ENCODE measurements at regions not wholly inside any gene's neighbourhood (a gene's known extent, or its start where the extent isn't known, plus 50 kb on each side); places are given as distances from the start of the nearest gene placed in this dataset.

GRCh38 chr6:139580592-139581484, 206.4 kb upstream of the CITED2 start:
- Histone ChIP-seq H3K4me1 (ENCODE audit: control insufficient read depth, insufficient read depth, low read length) (no peaks in the 10 kb centered on the region; the same call in 1 of the 2 replicates), H3K9me3 (ENCODE audit: control insufficient read depth, insufficient read depth, low read depth, low read length) (no peaks in the 10 kb centered on the region), H3K27ac (ENCODE audit: low read depth, low read length) (no peak overlapping the region), H3K27me3 (ENCODE audit: control insufficient read depth, insufficient read depth, low read length) (no peaks in the 10 kb centered on the region), H3K9ac (ENCODE audit: low read length) (no peak overlapping the region), H3K4me3 (ENCODE audit: low read depth, low read length) (no peak overlapping the region), H3K36me3 (ENCODE audit: control insufficient read depth, insufficient read depth, low read length) (no peaks in the 10 kb centered on the region)

GRCh38 chr6:139577763-139578604, 203.5 kb upstream of the CITED2 start:
- H3K36me3 ChIP-seq (ENCODE audit: control insufficient read depth, insufficient read depth, low read length): no peaks in the 10 kb centered on the region

GRCh38 chr6:139577124-139577762, 202.8 kb upstream of the CITED2 start:
- Histone ChIP-seq H3K9me3 (ENCODE audit: control insufficient read depth, insufficient read depth, low read depth, low read length) (no peaks in the 10 kb centered on the region), H3K36me3 (ENCODE audit: control insufficient read depth, insufficient read depth, low read length) (no peaks in the 10 kb centered on the region), H3K27ac (ENCODE audit: low read depth, low read length) (no peak overlapping the region), H3K4me3 (ENCODE audit: low read depth, low read length) (no peak overlapping the region), H3K9ac (ENCODE audit: low read length) (no peak overlapping the region), H3K4me1 (ENCODE audit: control insufficient read depth, insufficient read depth, low read length) (no peaks in the 10 kb centered on the region; the same call in 1 of the 2 replicates), H3K27me3 (ENCODE audit: control insufficient read depth, insufficient read depth, low read length) (no peaks in the 10 kb centered on the region)

More at GRCh38 chr6:139577763-139578604, 203.5 kb upstream of the CITED2 start:
- H3K4me3 ChIP-seq (ENCODE audit: low read depth, low read length): no peak overlapping the region
- H3K27me3 ChIP-seq (ENCODE audit: control insufficient read depth, insufficient read depth, low read length): no peaks in the 10 kb centered on the region
- H3K9ac ChIP-seq (ENCODE audit: low read length): no peak overlapping the region
- H3K27ac ChIP-seq (ENCODE audit: low read depth, low read length): no peak overlapping the region
- H3K4me1 ChIP-seq (ENCODE audit: control insufficient read depth, insufficient read depth, low read length): no peaks in the 10 kb centered on the region; the same call in 1 of the 2 replicates
- no peaks in the 10 kb centered on the region for H3K9me3 ChIP-seq (ENCODE audit: control insufficient read depth, insufficient read depth, low read depth, low read length)

GRCh38 chr6:139572001-139572400, 197.6 kb upstream of the CITED2 start:
- Histone ChIP-seq H3K36me3 (ENCODE audit: control insufficient read depth, insufficient read depth, low read length) (no peaks in the 10 kb centered on the region), H3K4me3 (ENCODE audit: low read depth, low read length) (no peak overlapping the region), H3K9me3 (ENCODE audit: control insufficient read depth, insufficient read depth, low read depth, low read length) (no peaks in the 10 kb centered on the region), H3K9ac (ENCODE audit: low read length) (no peak overlapping the region), H3K27ac (ENCODE audit: low read depth, low read length) (no peak overlapping the region), H3K27me3 (ENCODE audit: control insufficient read depth, insufficient read depth, low read length) (no peaks in the 10 kb centered on the region), H3K4me1 (ENCODE audit: control insufficient read depth, insufficient read depth, low read length) (peaks cover 3% of the 10 kb centered on the region; the same call in 1 of the 2 replicates)

- Histone ChIP-seq H3K27ac (ENCODE audit: low read depth, low read length) (no peak overlapping the region), H3K9ac (ENCODE audit: low read length) (no peak overlapping the region), H3K9me3 (ENCODE audit: control insufficient read depth, insufficient read depth, low read depth, low read length) (no peaks in the 10 kb centered on the region), H3K4me1 (ENCODE audit: control insufficient read depth, insufficient read depth, low read length) (peaks cover 3% of the 10 kb centered on the region; the same call in 1 of the 2 replicates), H3K27me3 (ENCODE audit: control insufficient read depth, insufficient read depth, low read length) (no peaks in the 10 kb centered on the region), H3K4me3 (ENCODE audit: low read depth, low read length) (no peak overlapping the region), H3K36me3 (ENCODE audit: control insufficient read depth, insufficient read depth, low read length) (no peaks in the 10 kb centered on the region)
Observed at GRCh38 chr6:139570166-139570565, 195.7 kb upstream of the CITED2 start.

- Histone ChIP-seq H3K27me3 (ENCODE audit: control insufficient read depth, insufficient read depth, low read length) (no peaks in the 10 kb centered on the region), H3K4me3 (ENCODE audit: low read depth, low read length) (no peak overlapping the region), H3K9me3 (ENCODE audit: control insufficient read depth, insufficient read depth, low read depth, low read length) (no peaks in the 10 kb centered on the region), H3K27ac (ENCODE audit: low read depth, low read length) (no peak overlapping the region), H3K4me1 (ENCODE audit: control insufficient read depth, insufficient read depth, low read length) (peaks cover 3% of the 10 kb centered on the region; the same call in 1 of the 2 replicates), H3K36me3 (ENCODE audit: control insufficient read depth, insufficient read depth, low read length) (no peaks in the 10 kb centered on the region), H3K9ac (ENCODE audit: low read length) (no peak overlapping the region)
Observed at GRCh38 chr6:139569566-139569965, 195.1 kb upstream of the CITED2 start.

- H3K4me1 ChIP-seq (ENCODE audit: control insufficient read depth, insufficient read depth, low read length): peaks cover 3% of the 10 kb centered on the region; the same call in 1 of the 2 replicates
- no peaks in the 10 kb centered on the region for H3K9me3 ChIP-seq (ENCODE audit: control insufficient read depth, insufficient read depth, low read depth, low read length)
- H3K36me3 ChIP-seq (ENCODE audit: control insufficient read depth, insufficient read depth, low read length): no peaks in the 10 kb centered on the region
- no peak overlapping the region for H3K27ac ChIP-seq (ENCODE audit: low read depth, low read length)
- no peak overlapping the region for H3K9ac ChIP-seq (ENCODE audit: low read length)
- no peak overlapping the region for H3K4me3 ChIP-seq (ENCODE audit: low read depth, low read length)
- H3K27me3 ChIP-seq (ENCODE audit: control insufficient read depth, insufficient read depth, low read length): no peaks in the 10 kb centered on the region
Observed at GRCh38 chr6:139568956-139569538, 194.6 kb upstream of the CITED2 start.

- Histone ChIP-seq H3K9ac (ENCODE audit: low read length) (no peak overlapping the region), H3K27ac (ENCODE audit: low read depth, low read length) (no peak overlapping the region), H3K4me3 (ENCODE audit: low read depth, low read length) (no peak overlapping the region)
Observed at GRCh38 chr6:139568151-139568955, 193.9 kb upstream of the CITED2 start.

GRCh38 chr6:139567095-139567494, 192.6 kb upstream of the CITED2 start:
- peaks cover 3% of the 10 kb centered on the region; the same call in 1 of the 2 replicates for H3K4me1 ChIP-seq (ENCODE audit: control insufficient read depth, insufficient read depth, low read length)
- no peak overlapping the region for H3K27ac ChIP-seq (ENCODE audit: low read depth, low read length)
- no peak overlapping the region for H3K4me3 ChIP-seq (ENCODE audit: low read depth, low read length)
- H3K27me3 ChIP-seq (ENCODE audit: control insufficient read depth, insufficient read depth, low read length): no peaks in the 10 kb centered on the region
- no peaks in the 10 kb centered on the region for H3K9me3 ChIP-seq (ENCODE audit: control insufficient read depth, insufficient read depth, low read depth, low read length)
- no peak overlapping the region for H3K9ac ChIP-seq (ENCODE audit: low read length)
- H3K36me3 ChIP-seq (ENCODE audit: control insufficient read depth, insufficient read depth, low read length): no peaks in the 10 kb centered on the region

More at GRCh38 chr6:139568151-139568955, 193.9 kb upstream of the CITED2 start:
- Histone ChIP-seq H3K36me3 (ENCODE audit: control insufficient read depth, insufficient read depth, low read length) (no peaks in the 10 kb centered on the region), H3K9me3 (ENCODE audit: control insufficient read depth, insufficient read depth, low read depth, low read length) (no peaks in the 10 kb centered on the region), H3K27me3 (ENCODE audit: control insufficient read depth, insufficient read depth, low read length) (no peaks in the 10 kb centered on the region), H3K4me1 (ENCODE audit: control insufficient read depth, insufficient read depth, low read length) (peaks cover 3% of the 10 kb centered on the region; the same call in 1 of the 2 replicates)

GRCh38 chr6:139565591-139565990, 191.1 kb upstream of the CITED2 start:
- H3K36me3 ChIP-seq (ENCODE audit: control insufficient read depth, insufficient read depth, low read length): no peaks in the 10 kb centered on the region
- H3K4me1 ChIP-seq (ENCODE audit: control insufficient read depth, insufficient read depth, low read length): peaks cover 3% of the 10 kb centered on the region; the same call in 1 of the 2 replicates
- H3K9me3 ChIP-seq (ENCODE audit: control insufficient read depth, insufficient read depth, low read depth, low read length): peaks cover 5% of the 10 kb centered on the region; the same call in 1 of the 2 replicates
- no peak overlapping the region for H3K4me3 ChIP-seq (ENCODE audit: low read depth, low read length)
- H3K9ac ChIP-seq (ENCODE audit: low read length): no peak overlapping the region
- H3K27me3 ChIP-seq (ENCODE audit: control insufficient read depth, insufficient read depth, low read length): no peaks in the 10 kb centered on the region
- H3K27ac ChIP-seq (ENCODE audit: low read depth, low read length): no peak overlapping the region
